Stimulated activated CD8-positive, alpha-beta memory T cell treated with anti-CD3 and anti-CD28 coated beads, Interleukin-12 subunit alpha, Interleukin-12 subunit beta, amount 100 ng/mL, for 24 hours (primary cell): ENCODE measurements at regions not wholly inside any gene's neighbourhood (a gene's known extent, or its start where the extent isn't known, plus 50 kb on each side); places are given as distances from the start of the nearest gene placed in this dataset.

Experiments
- DNase-seq: peaks from one replicate; pipeline ENCODE4 v3.0.0-alpha.2; 2020; ENCODE audit errors: extremely low read depth

- DNase-seq = no peak
These were observed 104.1 kb upstream of the PTPN1 start for GRCh38 chr20:50405915-50406609.

DNA sequence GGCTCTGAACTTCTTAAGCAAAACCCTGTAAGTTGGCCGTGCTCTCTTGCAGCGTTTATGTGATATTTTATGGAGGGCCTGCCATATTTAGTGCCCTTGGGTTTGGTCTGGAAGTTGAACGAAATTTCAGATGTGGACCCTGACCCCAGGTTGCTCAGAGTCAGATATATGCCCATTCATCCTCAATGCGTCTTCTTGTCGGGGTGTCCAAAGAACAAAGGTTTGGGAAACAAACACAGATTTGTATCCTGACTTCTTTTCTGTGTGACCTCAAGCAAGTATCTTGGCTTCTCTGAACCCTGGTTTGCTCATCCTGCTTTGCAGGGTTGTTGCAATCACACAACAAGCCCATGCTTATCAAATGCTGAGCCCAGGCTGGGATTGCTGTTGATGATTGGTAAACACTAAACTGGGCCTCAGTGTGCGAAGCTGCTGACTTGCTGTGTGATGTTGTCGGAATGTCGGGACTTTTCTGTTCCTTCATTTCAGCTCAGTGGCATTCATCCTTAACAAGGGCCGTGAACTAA is 103.5 kb upstream of the PTPN1 start:
- no peak for DNase-seq

GRCh38 chr20:50408526-50409364 is 101.4 kb upstream of the PTPN1 start:
- DNase-seq = no peak

DNA sequence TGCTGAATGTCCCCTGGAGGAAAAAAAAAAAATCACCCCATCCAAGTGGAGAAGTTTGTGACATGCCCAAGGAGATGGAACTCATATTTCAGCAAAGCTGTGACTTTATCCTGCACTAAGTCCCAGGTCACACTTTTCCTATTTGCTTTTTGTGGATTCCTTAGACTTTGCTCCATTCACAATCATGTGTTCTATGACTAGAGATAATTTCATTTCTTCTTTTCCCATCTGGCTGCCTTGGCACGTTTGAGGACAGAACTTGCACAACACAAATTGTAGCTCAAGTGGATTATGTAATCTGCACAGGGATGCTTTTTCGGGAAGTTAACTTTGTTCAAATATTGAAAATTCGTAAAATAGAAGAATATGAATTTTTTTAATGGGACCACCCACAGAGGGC is 100.7 kb upstream of the PTPN1 start:
- no peak for DNase-seq

DNA sequence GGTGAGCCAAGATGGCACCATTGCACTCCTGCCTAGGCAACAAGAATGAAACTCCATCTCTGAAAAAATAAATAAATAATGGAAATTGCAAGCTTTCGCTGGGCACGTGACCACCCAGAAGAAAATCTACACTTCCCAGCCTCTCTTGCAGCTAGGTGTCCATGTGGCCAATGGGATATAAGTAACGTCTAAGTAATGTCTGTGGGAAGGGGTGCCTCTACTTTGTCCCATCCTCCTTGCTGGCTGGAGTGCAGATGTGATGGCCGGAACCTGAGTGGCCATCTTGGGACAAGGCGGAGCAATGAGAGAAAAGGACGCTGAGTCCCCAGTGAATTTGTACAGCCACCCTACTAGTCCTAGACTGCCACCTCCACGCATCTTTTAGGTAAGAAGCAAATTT is 99.8 kb upstream of the PTPN1 start:
- DNase-seq = no peak

DNA sequence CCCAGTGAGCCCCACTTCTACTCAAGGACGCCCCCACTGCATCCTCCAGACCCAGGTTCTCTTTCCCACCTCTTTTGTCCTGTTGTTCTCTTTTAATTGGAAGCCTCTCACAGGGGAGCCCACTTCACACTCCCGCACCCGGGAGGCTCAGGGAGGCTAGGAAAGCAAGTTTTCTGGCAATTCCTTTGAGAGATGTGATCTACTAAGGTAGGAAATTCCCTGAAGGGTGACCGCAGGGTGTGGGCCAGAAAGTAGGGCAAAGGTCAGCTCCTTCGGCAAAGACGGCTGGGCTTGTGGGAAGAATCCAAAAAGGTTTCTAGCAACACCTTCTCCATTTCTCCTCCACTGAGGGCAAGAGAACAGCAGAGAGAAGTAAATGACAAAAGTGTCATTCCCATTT is 98.1 kb upstream of the PTPN1 start:
- no peak for DNase-seq

- no peak for DNase-seq
These were observed 97.7 kb upstream of the PTPN1 start for GRCh38 chr20:50412499-50412898.

GRCh38 chr20:50413088-50413500 is 97.1 kb upstream of the PTPN1 start:
- no peak for DNase-seq

DNA sequence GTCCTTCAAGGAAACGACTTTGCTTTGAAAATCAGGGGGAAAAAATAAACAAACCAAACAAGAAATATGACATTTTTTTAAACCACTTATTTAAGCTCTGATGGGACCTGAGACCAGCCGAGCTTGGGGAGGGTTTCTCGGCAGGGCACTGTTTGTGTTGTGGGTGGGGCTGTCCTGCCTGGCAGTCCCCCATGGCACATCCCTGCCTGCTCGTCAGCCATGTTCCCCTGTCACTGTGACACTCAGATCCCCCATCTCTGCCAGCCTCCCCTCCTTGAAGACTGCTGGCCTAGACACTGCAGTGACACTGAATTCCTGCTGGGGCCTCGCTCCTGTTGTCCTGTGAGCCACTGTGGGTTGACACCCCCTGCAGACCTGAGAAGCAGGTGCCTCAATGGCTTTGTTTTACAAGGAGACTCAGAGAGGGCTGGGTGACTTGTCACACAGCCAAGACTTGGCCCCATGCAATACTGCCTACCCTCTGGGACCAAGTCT is 95.1 kb upstream of the PTPN1 start:
- DNase-seq = no peak

DNA sequence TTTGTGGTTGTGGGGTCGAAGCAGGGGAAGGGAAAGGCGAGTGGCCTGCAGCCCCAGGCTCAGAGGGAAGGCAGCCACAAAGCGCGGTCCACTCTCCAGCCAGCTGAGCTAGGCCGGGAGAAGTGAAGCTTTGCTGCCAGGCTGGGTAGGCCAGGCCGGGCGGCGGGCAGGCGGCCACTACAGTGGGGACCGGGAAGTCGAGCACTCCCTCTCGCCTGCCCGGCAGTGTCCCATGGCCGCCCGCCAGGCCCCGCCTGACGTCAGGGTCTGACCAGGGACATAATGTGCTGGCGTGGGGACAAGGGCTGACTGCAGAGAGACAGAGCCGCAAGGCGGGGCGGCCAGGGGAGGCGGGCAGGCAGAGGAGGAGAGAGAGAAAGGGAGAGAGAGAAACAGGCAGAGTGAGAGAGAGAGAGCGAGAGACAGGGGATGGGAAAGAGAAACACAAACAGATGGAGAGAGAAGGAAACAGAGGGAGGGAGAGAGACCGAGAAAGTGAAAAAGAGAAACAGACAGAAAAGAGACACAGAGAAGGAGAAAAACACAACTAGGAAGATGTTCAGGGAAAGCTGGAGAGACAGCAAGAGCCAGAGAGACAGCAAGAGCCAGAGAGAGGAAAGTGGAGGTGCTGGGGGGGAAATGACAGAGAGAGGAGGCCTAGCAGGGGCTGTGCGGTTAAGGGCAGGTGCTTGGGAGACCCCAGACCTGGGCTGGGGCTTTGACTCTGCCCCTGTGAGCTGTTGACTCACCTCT is 94.5 kb upstream of the PTPN1 start:
- DNase-seq = no peak

DNA sequence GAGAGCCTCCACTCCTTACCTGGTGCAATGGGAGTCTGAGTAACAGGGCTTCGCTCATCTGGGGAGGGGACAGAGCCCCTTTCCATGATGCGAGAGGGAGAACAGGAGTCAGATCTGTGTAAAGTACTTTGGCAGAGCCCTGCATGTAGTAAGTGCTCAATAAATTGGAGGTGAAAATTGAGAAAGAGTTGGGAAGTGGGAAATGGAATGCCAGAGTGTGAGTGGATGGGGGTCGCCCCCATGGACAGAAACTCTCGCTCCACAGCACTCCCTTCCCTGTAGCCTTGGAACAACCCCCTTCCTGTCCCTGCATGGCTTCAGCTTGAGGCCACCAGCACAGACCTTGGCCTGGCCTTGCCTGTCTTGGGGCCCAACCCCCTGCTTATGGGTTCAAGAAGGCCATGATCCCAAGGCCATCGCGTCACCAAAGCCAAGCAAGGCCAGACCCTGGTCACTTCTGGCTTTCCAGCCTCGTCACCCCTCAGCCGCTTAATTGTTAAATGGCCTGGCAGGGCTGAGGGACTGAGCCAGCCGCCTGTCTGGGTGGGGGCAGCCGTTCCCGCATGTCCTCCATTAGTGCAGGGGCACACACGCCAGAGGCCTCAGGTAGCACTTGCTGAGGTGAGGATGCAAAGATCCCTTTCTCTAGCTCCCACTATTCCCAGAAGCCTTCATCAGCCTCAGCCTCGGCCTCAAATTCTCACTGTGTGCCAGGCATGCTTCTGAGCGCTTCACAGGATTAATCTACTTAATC is 93.7 kb upstream of the PTPN1 start:
- no peak for DNase-seq

DNA sequence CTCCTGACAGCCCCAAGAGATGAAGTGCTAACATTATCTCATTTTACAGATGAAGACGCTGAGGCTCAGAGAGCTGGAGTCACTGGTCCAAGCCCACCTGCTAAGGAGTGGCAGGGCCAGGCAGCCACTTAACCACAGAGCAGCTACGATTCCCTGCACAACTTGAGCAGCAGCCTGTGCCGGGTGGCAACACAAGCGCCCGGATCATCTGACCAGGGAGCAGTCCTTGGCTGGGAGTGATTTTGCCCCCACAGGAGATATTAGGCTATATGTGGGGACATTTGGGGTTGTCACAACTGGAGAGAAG is 93.2 kb upstream of the PTPN1 start:
- DNase-seq = no peak

DNA sequence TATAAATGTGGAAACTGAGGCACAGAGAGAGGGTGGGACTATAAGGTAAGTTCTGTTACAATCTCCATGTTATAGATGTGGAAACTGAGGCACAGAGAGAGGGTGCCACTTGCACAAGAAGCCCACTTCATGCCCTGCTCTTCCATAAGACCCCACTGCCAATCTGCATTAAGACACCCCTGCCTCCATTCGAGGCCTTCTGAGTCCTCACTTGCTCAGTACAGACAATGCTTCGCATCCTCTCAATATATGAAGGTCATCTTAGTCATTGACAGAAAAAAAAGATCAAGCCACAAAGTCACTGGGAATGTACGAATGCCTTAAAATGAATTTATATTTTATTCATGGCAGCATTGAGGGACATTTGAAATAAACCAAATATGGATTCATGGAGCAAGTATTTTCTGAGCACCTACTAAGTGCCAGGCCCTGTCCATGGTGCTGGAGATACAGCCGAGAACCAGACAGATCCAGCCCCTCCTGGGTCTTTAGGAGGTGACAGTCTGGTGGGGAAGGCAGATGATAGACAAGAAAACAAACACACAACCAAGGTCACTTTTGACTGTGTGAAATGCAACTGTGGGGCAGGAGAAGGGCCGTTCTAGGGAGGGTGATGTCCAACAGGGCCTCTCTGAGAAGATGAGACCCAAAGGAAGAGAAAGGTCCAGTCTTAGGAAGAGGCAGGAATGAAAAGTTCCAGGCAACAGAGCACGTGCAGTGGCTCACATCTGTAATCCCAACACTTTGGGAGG is 92.5 kb upstream of the PTPN1 start:
- no peak for DNase-seq

DNA sequence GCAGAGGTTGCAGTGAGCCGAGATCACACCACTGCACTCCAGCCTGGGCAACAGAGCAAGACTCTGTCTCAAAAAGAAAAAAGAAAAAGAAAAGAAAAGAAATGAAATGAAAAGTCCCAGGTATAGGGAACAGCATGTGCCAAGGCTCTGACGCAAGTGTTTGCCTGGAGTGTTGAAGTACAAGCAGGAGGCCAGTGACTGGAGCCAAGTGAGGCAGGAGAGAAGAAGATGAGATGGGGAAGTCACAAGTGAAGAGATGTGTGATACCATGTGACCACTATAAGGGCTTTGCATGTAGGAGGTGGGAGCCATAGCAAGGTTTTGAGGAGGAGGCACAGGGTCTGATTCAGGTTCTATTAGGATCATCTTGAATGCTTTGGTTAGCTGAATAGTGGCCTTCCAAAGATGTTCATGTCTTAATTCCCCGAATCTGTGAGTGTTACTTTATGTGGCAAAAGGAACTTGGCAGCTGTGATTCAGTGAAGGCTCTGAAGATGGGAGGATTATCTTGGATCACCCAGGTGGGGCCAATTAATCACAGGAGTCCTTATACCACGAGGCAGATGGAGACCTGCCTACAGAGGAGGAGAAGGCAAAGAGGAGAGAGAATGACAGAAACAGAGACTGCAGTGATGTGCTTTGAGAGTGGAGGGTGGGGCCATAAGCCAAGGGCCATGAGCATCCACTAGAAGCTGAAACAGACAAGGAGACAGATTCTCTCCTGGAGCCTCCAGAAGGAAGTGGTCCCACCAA is 91.1 kb upstream of the PTPN1 start:
- no peak for DNase-seq

- no peak for DNase-seq
These were observed 89.8 kb upstream of the PTPN1 start for GRCh38 chr20:50420380-50420779.

GRCh38 chr20:50421356-50422340 is 88.5 kb upstream of the PTPN1 start:
- no peak for DNase-seq

DNA sequence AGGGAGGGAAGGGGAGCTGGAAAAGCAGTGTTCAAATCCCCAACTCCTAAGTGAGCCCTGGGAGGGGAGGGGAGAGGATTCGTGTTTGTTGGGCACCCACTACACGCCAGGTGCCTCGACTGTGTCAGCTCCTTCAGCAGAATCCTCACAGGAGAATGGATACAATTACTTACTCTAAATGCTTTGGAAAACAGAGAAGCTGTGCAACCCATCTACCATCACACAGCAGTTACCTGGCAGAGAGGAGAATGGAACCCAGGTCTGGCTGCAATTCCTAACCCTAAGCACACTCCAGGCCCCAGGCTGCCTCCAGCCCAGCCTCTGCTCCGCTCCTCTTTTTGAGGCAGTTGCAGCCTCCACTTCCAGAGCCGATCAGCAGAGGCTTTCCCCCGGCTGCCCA is 86.4 kb upstream of the PTPN1 start:
- no peak for DNase-seq

DNA sequence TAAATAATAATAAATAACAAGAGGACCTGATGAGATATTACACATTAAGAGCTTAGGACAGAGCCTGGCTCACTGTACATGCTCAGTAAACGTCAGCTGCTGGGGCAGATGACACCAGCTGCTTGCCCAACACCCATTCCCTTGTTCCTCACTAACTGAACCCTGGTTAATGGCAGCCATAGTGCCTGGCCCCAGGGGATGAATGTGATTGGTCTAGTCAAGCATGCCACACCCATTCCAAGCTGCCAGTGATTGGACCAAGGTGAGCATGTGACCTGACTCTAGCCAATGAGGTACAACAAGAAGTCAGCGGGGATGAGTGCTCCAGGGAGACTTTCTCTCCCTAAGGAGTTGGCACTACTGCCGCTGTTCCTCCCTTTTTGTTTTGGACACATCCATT is 85.1 kb upstream of the PTPN1 start:
- DNase-seq = no peak
